PC-3 (cell line): ENCODE measurements at regions not wholly inside any gene's neighbourhood (a gene's known extent, or its start where the extent isn't known, plus 50 kb on each side); places are given as distances from the start of the nearest gene placed in this dataset.
A peak's percentile ranks its signal among the peaks of the same experiment; 100 is the strongest.

Experiments used
- ATAC-seq: fragments of 200-7000 bp; cut with Tn5 transposase; 2 replicates; pipeline ENCODE4 v1.9.1; 2020; ENCODE audit warnings: mild to moderate bottlenecking, moderate library complexity
- BruUV-seq: library from RNA; stranded (reverse); fragments of 400-500 nt; replicated peaks from 2 replicates; lab custom pipeline; 2021; lab: Mats Ljungman, UMichigan
- CTCF ChIA-PET: fragments of 300-600 bp; sonication (Branson Sonifier 250); formaldehyde crosslinking; loops from one replicate; lab custom pipeline; 2022; ENCODE audit warnings: antibody characterized with exemption; lab: Charles Lee
- POLR2A ChIA-PET: fragments of 300-600 bp; sonication (Branson Sonifier 250); formaldehyde crosslinking; loops from one replicate; lab custom pipeline; 2022; ENCODE audit warnings: antibody characterized with exemption; ENCODE audit not compliant: unreplicated experiment; lab: Charles Lee
- DNase-seq: peaks from one replicate; pipeline ENCODE4 v3.0.0-alpha.2; 2015
- H2AFZ ChIP-seq: fragments of 300-600 bp; sonication (generic); 2 replicates; pipeline ENCODE4 v1.6.0; 2016; ENCODE audit warnings: antibody characterized with exemption, low read length
- H3F3A ChIP-seq: fragments of 300-600 bp; sonication (generic); one replicate; pipeline ENCODE4 v1.6.0; 2017; ENCODE audit warnings: antibody characterized with exemption, low read length, control low read depth, mild to moderate bottlenecking; ENCODE audit not compliant: unreplicated experiment
- H3K27ac ChIP-seq: fragments of 300-600 bp; sonication (generic); 2 replicates; pipeline ENCODE4 v1.5.1; 2016; ENCODE audit warnings: mild to moderate bottlenecking, low read length
- H3K27me3 ChIP-seq: fragments of 300-600 bp; sonication (generic); 2 replicates; pipeline ENCODE4 v1.6.1; 2016; ENCODE audit warnings: low read length, mixed read lengths
- H3K36me3 ChIP-seq: fragments of 300-600 bp; sonication (generic); 2 replicates; pipeline ENCODE4 v1.6.1; 2016; ENCODE audit warnings: low read depth, mixed run types, low read length, mixed read lengths
- H3K4me1 ChIP-seq: fragments of 300-600 bp; sonication (generic); 2 replicates; pipeline ENCODE4 v1.5.1; 2016; ENCODE audit warnings: low read length; ENCODE audit not compliant: insufficient read depth
- H3K4me2 ChIP-seq: fragments of 300-600 bp; sonication (generic); 2 replicates; pipeline ENCODE4 v1.6.0; 2016; ENCODE audit warnings: low read length
- H3K4me3 ChIP-seq: fragments of 300-600 bp; sonication (generic); 2 replicates; pipeline ENCODE4 v1.5.1; 2016; ENCODE audit warnings: mild to moderate bottlenecking, low read length, mixed read lengths
- H3K79me2 ChIP-seq: fragments of 300-600 bp; sonication (generic); 2 replicates; pipeline ENCODE4 v1.6.1; 2017; ENCODE audit warnings: low read length, mixed read lengths
- H3K9ac ChIP-seq: fragments of 300-600 bp; sonication (generic); 2 replicates; pipeline ENCODE4 v1.6.0; 2016; ENCODE audit warnings: mild to moderate bottlenecking, low read length
- H3K9me2 ChIP-seq: fragments of 300-600 bp; sonication (generic); replicated peaks from 2 replicates; pipeline ENCODE4 v1.6.1; 2016; ENCODE audit warnings: mixed run types, low read length, mixed read lengths
- H3K9me3 ChIP-seq: fragments of 300-600 bp; sonication (generic); 2 replicates; pipeline ENCODE4 v1.6.1; 2016; ENCODE audit warnings: low read length, mixed read lengths
- H4K20me1 ChIP-seq: fragments of 300-600 bp; sonication (generic); 2 replicates; pipeline ENCODE4 v1.6.1; 2016; ENCODE audit warnings: low read length, mixed read lengths
- CTCF ChIP-seq: fragments of 300-600 bp; sonication (generic); conservative IDR thresholded peaks from 2 replicates; pipeline ENCODE4 v1.5.1; 2017; ENCODE audit warnings: antibody characterized with exemption, low read depth, mild to moderate bottlenecking, low read length
- EZH2 ChIP-seq: fragments of 300-600 bp; sonication (generic); IDR thresholded peaks from one replicate; pipeline ENCODE4 v1.6.1; 2017; ENCODE audit warnings: antibody characterized with exemption, mild to moderate bottlenecking, low read length; ENCODE audit not compliant: unreplicated experiment
- EZH2phosphoT487 ChIP-seq: fragments of 300-600 bp; sonication (generic); IDR thresholded peaks from 2 replicates; pipeline ENCODE4 v1.6.1; 2018; ENCODE audit warnings: mild to moderate bottlenecking, antibody characterized with exemption, low read length, borderline replicate concordance
- intact Hi-C: fragments of 100-400 bp; cut with micrococcal nuclease; formaldehyde crosslinking; loops from 2 replicates; pipeline ENCODE4 v1.9.0; 2023

- Histone ChIP-seq H3K4me3 (no peak overlapping the region), H3F3A (no peaks in the 10 kb centered on the region), H3K4me1 (no peaks in the 10 kb centered on the region)
These were observed 152.2 kb downstream of the PSAT1 start for GRCh38 chr9:78448960-78449673.

GRCh38 chr9:78453450-78453849, 156.5 kb downstream of the PSAT1 start:
- TF ChIP-seq CTCF (no peak), EZH2phosphoT487 (no peak), EZH2 (no peak)
- Histone ChIP-seq H3K36me3 (no peaks in the 10 kb centered on the region), H3K4me2 (no peak overlapping the region), H3K9ac (no peak overlapping the region), H3F3A (no peaks in the 10 kb centered on the region), H3K79me2 (no peaks in the 10 kb centered on the region), H3K9me3 (no peaks in the 10 kb centered on the region), H2AFZ (no peak overlapping the region), H3K27ac (no peak overlapping the region), H3K9me2 (no peaks in the 10 kb centered on the region), H3K27me3 (no peaks in the 10 kb centered on the region), H4K20me1 (no peaks in the 10 kb centered on the region), H3K4me3 (no peak overlapping the region), H3K4me1 (no peaks in the 10 kb centered on the region)
- ChIA-PET CTCF (no interaction called here), POLR2A (no interaction called here)
- no TSS peak for BruUV-seq
- intact Hi-C loops, result no loop called here
- no peak for DNase-seq
- ATAC-seq, result no peak

More at GRCh38 chr9:78448960-78449673, 152.2 kb downstream of the PSAT1 start:
- Histone ChIP-seq H3K79me2 (no peaks in the 10 kb centered on the region), H3K36me3 (no peaks in the 10 kb centered on the region), H3K27ac (no peak overlapping the region), H3K9me3 (no peaks in the 10 kb centered on the region), H3K9ac (no peak overlapping the region), H2AFZ (no peak overlapping the region), H3K4me2 (no peak overlapping the region), H3K9me2 (no peaks in the 10 kb centered on the region), H3K27me3 (no peaks in the 10 kb centered on the region), H4K20me1 (no peaks in the 10 kb centered on the region)
- intact Hi-C loops, result no loop called here
- TF ChIP-seq CTCF (no peak), EZH2 (no peak), EZH2phosphoT487 (no peak)
- CTCF ChIA-PET, result no interaction called here
- no peak for DNase-seq
- POLR2A ChIA-PET, result no interaction called here
- no peak for ATAC-seq
- BruUV-seq, result no TSS peak

- intact Hi-C loops, result no loop called here
- no peaks in the 10 kb centered on the region for H3K9me2 ChIP-seq
- H4K20me1 ChIP-seq, result no peaks in the 10 kb centered on the region
- no peak overlapping the region for H3K27ac ChIP-seq
- no peak overlapping the region for H3K4me2 ChIP-seq
- H3K79me2 ChIP-seq, result no peaks in the 10 kb centered on the region
- H3K9ac ChIP-seq, result no peak overlapping the region
- no peaks in the 10 kb centered on the region for H3K4me1 ChIP-seq
- H3F3A ChIP-seq, result no peaks in the 10 kb centered on the region
- no peak overlapping the region for H2AFZ ChIP-seq
- ATAC-seq, result peak; percentile 38
- POLR2A ChIA-PET, result no interaction called here
- no peaks in the 10 kb centered on the region for H3K36me3 ChIP-seq
- H3K27me3 ChIP-seq, result no peaks in the 10 kb centered on the region
- H3K4me3 ChIP-seq, result no peak overlapping the region
- CTCF ChIA-PET, result no interaction called here
- TF ChIP-seq CTCF (no peak), EZH2phosphoT487 (no peak), EZH2 (no peak)
- DNase-seq, result peak; percentile 51
- no peaks in the 10 kb centered on the region for H3K9me3 ChIP-seq
- BruUV-seq, result no TSS peak
These were observed 165.7 kb downstream of the PSAT1 start for GRCh38 chr9:78462611-78463010.
